ENCODE measurements at regions not wholly inside any gene's neighbourhood (a gene's known extent, or its start where the extent isn't known, plus 50 kb on each side); places are given as distances from the start of the nearest gene placed in this dataset.

DNA sequence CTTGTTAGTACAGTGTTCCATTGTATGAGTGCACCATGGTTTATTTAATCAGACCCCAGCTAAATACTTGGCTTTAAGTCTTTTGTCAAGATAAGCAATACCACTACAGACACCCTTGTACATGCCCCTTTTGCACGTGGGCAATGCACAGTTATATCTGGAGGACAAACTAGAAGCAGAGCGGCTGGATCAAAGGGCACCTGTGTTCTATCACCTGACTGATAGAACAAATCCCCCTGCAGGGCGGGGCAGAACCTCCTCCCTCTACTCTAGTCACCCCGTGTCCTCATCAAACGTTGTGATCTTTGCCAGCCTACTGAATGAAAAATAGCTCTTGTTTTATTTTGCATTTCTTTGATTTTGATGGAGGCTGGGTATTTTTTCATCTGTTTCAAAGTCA is 314.9 kb downstream of the TLE3 start:
- ATAC-seq (no peak), DNase-seq (ENCODE audit: low spot score) (no peak)

GRCh38 chr15:69783211-69783610 is 314.5 kb downstream of the TLE3 start:
- DNase-seq (ENCODE audit: low spot score) (no peak), ATAC-seq (no peak)

GRCh38 chr15:69784798-69785566 is 312.7 kb downstream of the TLE3 start:
- ATAC-seq (no peak), DNase-seq (ENCODE audit: low spot score) (no peak)

DNA sequence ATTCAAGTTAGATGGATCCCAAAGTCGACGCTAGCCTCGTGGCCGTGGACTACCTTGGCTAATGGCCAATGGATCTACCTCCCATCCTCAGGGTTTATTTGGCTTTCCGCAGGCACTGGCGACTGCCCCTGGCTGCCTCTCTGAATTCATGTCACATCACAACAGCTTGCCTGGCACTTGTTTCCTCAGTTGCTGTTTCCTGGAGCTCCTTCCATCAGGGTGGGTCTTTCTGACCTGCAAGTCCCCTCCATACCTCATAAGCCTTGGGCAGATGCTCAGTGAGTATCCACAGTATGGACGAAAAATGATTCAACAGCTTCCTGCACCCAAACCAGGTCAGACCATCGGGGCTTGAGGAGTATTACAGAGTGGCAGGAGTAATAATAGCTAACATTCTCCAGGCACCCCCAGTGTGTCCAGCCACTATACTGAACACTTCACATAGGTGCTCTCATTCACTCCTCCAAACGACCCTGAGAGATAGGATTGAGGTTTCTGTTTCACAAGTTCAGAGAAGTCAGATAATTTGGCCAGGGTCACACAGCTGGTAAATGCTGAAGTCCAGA is 311.5 kb downstream of the TLE3 start:
- DNase-seq (ENCODE audit: low spot score) (no peak), ATAC-seq (no peak)

GRCh38 chr15:69787791-69788190 is 309.9 kb downstream of the TLE3 start:
- no peak for ATAC-seq
- no peak for DNase-seq (ENCODE audit: low spot score)

DNA sequence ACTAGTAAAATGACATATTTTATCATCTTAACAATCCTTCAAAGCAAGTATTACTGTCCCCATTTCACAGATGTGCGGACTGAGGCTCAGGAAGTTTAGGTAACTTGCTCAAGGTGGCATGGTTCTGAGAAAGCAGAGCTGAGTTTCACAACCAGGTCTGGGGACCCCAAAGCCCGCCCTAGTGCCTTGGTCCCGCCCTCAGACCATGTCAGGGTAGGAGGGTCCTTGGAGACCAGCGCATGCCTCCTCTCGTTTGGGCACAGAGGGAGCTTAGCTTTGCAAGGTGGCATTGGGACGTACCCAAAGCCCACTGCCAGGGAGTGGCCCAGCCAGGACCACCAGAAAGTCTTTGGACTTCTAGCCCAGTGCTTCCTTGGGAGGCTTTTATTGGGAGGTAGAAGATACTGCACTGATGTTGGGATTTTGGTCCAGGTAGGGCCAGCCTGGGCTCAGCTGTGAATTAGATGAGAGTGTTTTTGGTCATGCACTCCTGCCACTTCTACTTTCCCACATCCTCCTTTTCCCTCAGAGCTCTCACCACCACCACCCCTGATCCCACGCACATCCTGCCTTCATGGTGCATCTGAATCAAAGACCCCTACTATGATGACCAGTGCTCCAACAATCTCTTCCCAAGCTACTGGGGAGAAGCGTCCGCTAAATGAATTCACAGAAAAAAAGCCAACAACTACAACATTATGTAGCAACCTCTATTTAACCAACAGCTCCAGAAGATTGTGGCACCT is 307.9 kb downstream of the TLE3 start:
- DNase-seq (ENCODE audit: low spot score) (peak; percentile 39), ATAC-seq (no peak)

GRCh38 chr15:69790632-69791031 is 307.1 kb downstream of the TLE3 start:
- DNase-seq (ENCODE audit: low spot score) (peak; percentile 33), ATAC-seq (no peak)

GRCh38 chr15:69792823-69793222 is 304.9 kb downstream of the TLE3 start:
- peak; percentile 31 for DNase-seq (ENCODE audit: low spot score)
- no peak for ATAC-seq

GRCh38 chr15:69793431-69793780 is 304.3 kb downstream of the TLE3 start:
- DNase-seq (ENCODE audit: low spot score) (peak; percentile 33), ATAC-seq (no peak)

- ATAC-seq (no peak), DNase-seq (ENCODE audit: low spot score) (peak; percentile 33)
Measured at GRCh38 chr15:69793781-69794451, 303.8 kb downstream of the TLE3 start.

GRCh38 chr15:69794645-69795469 is 302.9 kb downstream of the TLE3 start:
- ATAC-seq = peak; percentile 35
- DNase-seq (ENCODE audit: low spot score) = peak; percentile 41

DNA sequence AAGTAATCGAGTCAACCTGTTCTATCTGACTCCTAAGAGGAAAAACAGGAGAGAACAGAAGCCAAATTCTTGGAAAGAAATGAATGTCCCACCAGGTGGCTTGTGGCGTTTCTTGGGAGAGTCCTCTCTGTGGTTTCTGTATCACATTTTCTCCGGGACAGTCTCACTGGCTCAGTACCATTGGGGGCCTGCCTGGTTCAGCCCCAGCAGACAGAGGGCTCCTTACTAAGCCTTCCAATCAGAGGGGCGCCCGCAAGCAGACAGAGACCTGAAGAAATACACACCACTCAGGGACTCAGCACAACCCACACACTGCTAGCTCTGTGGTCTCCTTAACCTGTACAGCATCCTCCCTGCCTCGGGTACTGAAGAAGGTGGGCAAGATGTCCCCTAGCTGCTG is 302.1 kb downstream of the TLE3 start:
- DNase-seq (ENCODE audit: low spot score) = peak; percentile 37
- ATAC-seq = no peak

DNA sequence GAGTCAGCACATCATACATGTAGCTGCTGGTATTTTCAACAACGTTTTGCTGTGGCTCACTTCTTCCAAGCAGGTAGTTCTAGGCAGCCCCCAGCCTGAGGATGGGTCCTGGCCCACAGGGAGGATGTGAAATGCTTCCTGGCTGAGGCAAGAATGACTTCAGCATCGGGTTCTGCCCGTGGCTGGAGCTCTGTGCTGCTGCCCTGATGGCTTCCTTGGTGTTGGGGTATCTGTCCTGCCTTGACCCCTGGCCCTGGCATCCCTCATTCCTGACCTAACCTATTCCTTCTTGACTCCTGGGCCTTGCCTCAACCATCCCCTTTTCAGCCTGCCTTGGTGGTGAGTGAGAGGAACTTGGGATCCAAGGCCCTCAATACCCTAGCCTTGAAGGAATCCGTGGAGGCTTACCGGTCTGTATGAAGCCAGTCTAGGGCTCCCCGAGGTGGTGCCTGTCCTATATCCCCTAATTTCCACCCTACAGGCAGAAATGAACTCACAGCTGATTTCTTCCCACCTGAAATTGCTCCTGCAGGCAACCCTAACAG is 300.6 kb downstream of the TLE3 start:
- ATAC-seq (no peak), DNase-seq (ENCODE audit: low spot score) (peak; percentile 43)

GRCh38 chr15:69797615-69798014 is 300.1 kb downstream of the TLE3 start:
- no peak for ATAC-seq

GRCh38 chr15:69798481-69799250 is 299.1 kb downstream of the TLE3 start:
- peak; percentile 45 for DNase-seq (ENCODE audit: low spot score)
- ATAC-seq = no peak

More at GRCh38 chr15:69797615-69798014, 300.1 kb downstream of the TLE3 start:
- DNase-seq (ENCODE audit: low spot score) = no peak

DNA sequence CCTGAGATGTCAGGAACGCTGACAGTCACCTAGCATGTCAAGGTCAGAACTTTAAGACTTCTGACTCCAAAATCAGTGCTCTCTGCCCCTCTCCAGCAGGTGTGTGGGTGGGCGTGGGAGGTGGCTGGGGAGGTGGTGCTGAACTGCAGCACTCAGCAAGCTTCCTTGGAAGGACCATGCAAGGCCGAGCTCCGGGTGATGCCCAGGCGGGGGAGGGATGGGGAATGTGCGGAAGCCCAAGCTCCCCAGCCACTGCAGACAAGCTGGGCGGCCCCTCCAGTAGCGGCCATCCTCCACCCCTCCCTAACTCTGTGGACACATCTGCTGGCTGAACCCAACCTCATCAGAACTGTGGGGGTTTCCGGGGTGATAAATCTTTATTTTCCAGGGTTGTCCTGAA is 296.6 kb downstream of the TLE3 start:
- DNase-seq (ENCODE audit: low spot score) (no peak), ATAC-seq (no peak)

- no peak for ATAC-seq
- no peak for DNase-seq (ENCODE audit: low spot score)
Measured at GRCh38 chr15:69802432-69802831, 295.3 kb downstream of the TLE3 start.

DNA sequence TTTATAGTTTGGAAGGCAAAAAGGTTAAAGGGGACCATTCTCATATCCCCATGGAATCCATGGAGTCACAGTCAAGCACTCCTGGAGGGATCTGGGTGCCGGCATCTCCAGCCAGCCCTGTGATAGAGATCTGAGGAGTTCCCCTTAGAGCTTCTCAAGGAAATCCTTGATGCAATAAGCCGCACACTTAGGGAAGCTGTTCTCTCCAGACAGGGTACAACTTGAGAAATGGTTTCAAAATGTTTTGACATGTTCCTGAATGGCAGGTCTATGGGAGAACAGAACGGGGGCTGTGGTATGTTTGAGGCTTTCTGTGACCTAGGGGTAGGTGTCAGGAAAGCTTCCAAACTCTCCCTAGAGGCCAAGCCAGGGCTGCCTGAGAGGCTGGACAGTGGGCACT is 292.9 kb downstream of the TLE3 start:
- no peak for DNase-seq (ENCODE audit: low spot score)

GRCh38 chr15:69805248-69805953 is 292.3 kb downstream of the TLE3 start:
- ATAC-seq (no peak), DNase-seq (ENCODE audit: low spot score) (no peak)

More for the DNA sequence above, 292.9 kb downstream of the TLE3 start:
- ATAC-seq = no peak

Data from left lobe of liver (tissue), 2 donors.